ENCODE measurements at regions not wholly inside any gene's neighbourhood (a gene's known extent, or its start where the extent isn't known, plus 50 kb on each side); places are given as distances from the start of the nearest gene placed in this dataset.
"Not testable (repeated sequence)": the region's sequence is repeated elsewhere in the genome, so short reads cannot be mapped to it uniquely, and the experiment has no call there.

GRCh38 chr5:91291628-91292569 is 91.2 kb downstream of the ARRDC3 start:
- peaks cover 14% of the 10 kb centered on the region for H3K4me1 Mint-ChIP-seq
- H3K27me3 Mint-ChIP-seq (ENCODE audit: insufficient read depth) = no peaks in the 10 kb centered on the region
- H3K4me3 Mint-ChIP-seq = no peak overlapping the region
- Histone ChIP-seq H3K27me3 (ENCODE audit: control insufficient read depth, insufficient read depth, low read length, poor library complexity, severe bottlenecking) (no peaks in the 10 kb centered on the region), H3K4me1 (ENCODE audit: control insufficient read depth, insufficient read depth, low read length) (peaks cover 8% of the 10 kb centered on the region), H3K36me3 (ENCODE audit: control insufficient read depth, insufficient read depth, low read length) (no peaks in the 10 kb centered on the region), H3K4me3 (ENCODE audit: low read length) (no peak overlapping the region), H3K9ac (ENCODE audit: extremely low read depth, low read length, poor library complexity, severe bottlenecking) (no peak overlapping the region), H3K27ac (ENCODE audit: low read depth, low read length) (no peak overlapping the region), H3K9me3 (ENCODE audit: control insufficient read depth, low read length) (no peaks in the 10 kb centered on the region)
- 94 to 100% methylated on average over 2 to 4 of the region's 4 CpGs for WGBS, 2 experiments (ENCODE audit: insufficient coverage in 1 of 2, insufficient read length in 1 of 2)
- H3K36me3 Mint-ChIP-seq (ENCODE audit: low read depth) = no peaks in the 10 kb centered on the region
- DNase-seq = no peak
- no peak for TF ChIP-seq CTCF (conservative IDR thresholded peaks at IDR 0.05)
- no peaks in the 10 kb centered on the region for H3K9me3 Mint-ChIP-seq
- H3K27ac Mint-ChIP-seq = no peak overlapping the region

GRCh38 chr5:91288118-91288916 is 94.8 kb downstream of the ARRDC3 start:
- Histone ChIP-seq H3K4me3 (ENCODE audit: low read length) (no peak overlapping the region), H3K27me3 (ENCODE audit: control insufficient read depth, insufficient read depth, low read length, poor library complexity, severe bottlenecking) (no peaks in the 10 kb centered on the region), H3K9me3 (ENCODE audit: control insufficient read depth, low read length) (peaks cover 15% of the 10 kb centered on the region), H3K27ac (ENCODE audit: low read depth, low read length) (no peak overlapping the region), H3K9ac (ENCODE audit: extremely low read depth, low read length, poor library complexity, severe bottlenecking) (no peak overlapping the region), H3K4me1 (ENCODE audit: control insufficient read depth, insufficient read depth, low read length) (peaks cover 8% of the 10 kb centered on the region), H3K36me3 (ENCODE audit: control insufficient read depth, insufficient read depth, low read length) (no peaks in the 10 kb centered on the region)
- no peak overlapping the region for H3K4me3 Mint-ChIP-seq
- no peaks in the 10 kb centered on the region for H3K27me3 Mint-ChIP-seq (ENCODE audit: insufficient read depth)
- peaks cover 7% of the 10 kb centered on the region for H3K9me3 Mint-ChIP-seq
- DNase-seq = no peak
- peaks cover 13% of the 10 kb centered on the region for H3K4me1 Mint-ChIP-seq
- no peaks in the 10 kb centered on the region for H3K36me3 Mint-ChIP-seq (ENCODE audit: low read depth)
- H3K27ac Mint-ChIP-seq = no peak overlapping the region
- TF ChIP-seq CTCF (conservative IDR thresholded peaks at IDR 0.05) = no peak
- WGBS, 2 experiments (ENCODE audit: insufficient coverage in 1 of 2, insufficient read length in 1 of 2) = 92 to 94% methylated on average over 3 of the region's 3 CpGs

- H3K36me3 ChIP-seq (ENCODE audit: control insufficient read depth, insufficient read depth, low read length); H3K4me3 Mint-ChIP-seq; H3K27ac Mint-ChIP-seq; H3K9ac ChIP-seq (ENCODE audit: extremely low read depth, low read length, poor library complexity, severe bottlenecking); H3K36me3 Mint-ChIP-seq (ENCODE audit: low read depth); H3K9me3 Mint-ChIP-seq; DNase-seq; H3K4me1 Mint-ChIP-seq; H3K27ac ChIP-seq (ENCODE audit: low read depth, low read length); H3K27me3 ChIP-seq (ENCODE audit: control insufficient read depth, insufficient read depth, low read length, poor library complexity, severe bottlenecking); H3K4me1 ChIP-seq (ENCODE audit: control insufficient read depth, insufficient read depth, low read length): not testable (repeated sequence)
- H3K4me3 ChIP-seq (ENCODE audit: low read length) = peak overlapping the region; percentile 14
- peaks cover 19% of the 10 kb centered on the region for H3K27me3 Mint-ChIP-seq (ENCODE audit: insufficient read depth)
- WGBS, 2 experiments (ENCODE audit: insufficient coverage in 1 of 2, insufficient read length in 1 of 2) = 86 to 96% methylated on average over 2 to 4 of the region's 4 CpGs
- H3K9me3 ChIP-seq (ENCODE audit: control insufficient read depth, low read length) = peaks cover 15% of the 10 kb centered on the region
Measured at GRCh38 chr5:91285062-91285461, 98.1 kb downstream of the ARRDC3 start.

Measured in endodermal cell (in vitro differentiated cells).